DOHH2 (cell line): ENCODE measurements at regions not wholly inside any gene's neighbourhood (a gene's known extent, or its start where the extent isn't known, plus 50 kb on each side); places are given as distances from the start of the nearest gene placed in this dataset.

Experiments used
- H3F3A ChIP-seq: fragments of 200-600 bp; sonication (generic), shearing (Covaris generic); 2 replicates; pipeline ENCODE4 v1.6.0; 2016; ENCODE audit warnings: antibody characterized with exemption, mild to moderate bottlenecking; ENCODE audit not compliant: control insufficient read depth, insufficient read depth
- H3K27ac ChIP-seq: fragments of 200-600 bp; sonication (generic); 2 replicates; pipeline ENCODE4 v1.5.1; 2014; ENCODE audit warnings: low read depth, mild to moderate bottlenecking, low read length, moderate library complexity
- H3K27me3 ChIP-seq: fragments of 200-600 bp; sonication (generic); 2 replicates; pipeline ENCODE4 v1.6.1; 2014; ENCODE audit warnings: mild to moderate bottlenecking, low read length, mixed read lengths; ENCODE audit not compliant: control insufficient read depth
- H3K36me3 ChIP-seq: fragments of 200-600 bp; sonication (generic); 2 replicates; pipeline ENCODE4 v1.6.1; 2014; ENCODE audit warnings: mild to moderate bottlenecking, low read length, moderate library complexity, mixed read lengths; ENCODE audit not compliant: control insufficient read depth
- H3K4me1 ChIP-seq: fragments of 200-600 bp; sonication (generic); 2 replicates; pipeline ENCODE4 v1.6.1; 2014; ENCODE audit warnings: mild to moderate bottlenecking, low read length, mixed read lengths; ENCODE audit not compliant: control insufficient read depth
- H3K4me2 ChIP-seq: fragments of 200-600 bp; sonication (generic); 2 replicates; pipeline ENCODE4 v1.6.0; 2014; ENCODE audit warnings: mild to moderate bottlenecking, low read length, moderate library complexity
- H3K4me3 ChIP-seq: fragments of 200-600 bp; sonication (generic); 2 replicates; pipeline ENCODE4 v1.5.1; 2014; ENCODE audit warnings: mild to moderate bottlenecking, low read length, mixed read lengths
- H3K79me2 ChIP-seq: fragments of 200-600 bp; sonication (generic); 2 replicates; pipeline ENCODE4 v1.6.1; 2014; ENCODE audit warnings: mild to moderate bottlenecking, low read length, mixed read lengths; ENCODE audit not compliant: control insufficient read depth
- H3K9me2 ChIP-seq: fragments of 200-600 bp; sonication (generic); replicated peaks from 2 replicates; pipeline ENCODE4 v1.6.1; 2014; ENCODE audit warnings: mild to moderate bottlenecking, low read length, mixed read lengths; ENCODE audit not compliant: control insufficient read depth
- H3K9me3 ChIP-seq: fragments of 200-600 bp; sonication (generic); 2 replicates; pipeline ENCODE4 v1.6.1; 2014; ENCODE audit warnings: antibody characterized with exemption, low read length, mixed read lengths; ENCODE audit not compliant: control insufficient read depth, insufficient read depth
- H4K20me1 ChIP-seq: fragments of 200-600 bp; sonication (generic); 2 replicates; pipeline ENCODE4 v1.6.0; 2014; ENCODE audit warnings: low read depth, mild to moderate bottlenecking, antibody characterized with exemption, low read length, moderate library complexity; ENCODE audit not compliant: control insufficient read depth, insufficient read depth
- CTCF ChIP-seq: fragments of 200-600 bp; sonication (generic); IDR thresholded peaks from one replicate; pipeline ENCODE4 v1.5.1; 2014; ENCODE audit warnings: antibody characterized with exemption, mild to moderate bottlenecking, low read depth, low read length; ENCODE audit not compliant: poor library complexity, severe bottlenecking
- EZH2phosphoT487 ChIP-seq: fragments of 200-600 bp; sonication (generic); IDR thresholded peaks from 2 replicates; pipeline ENCODE4 v1.6.1; 2017; ENCODE audit warnings: borderline replicate concordance, mild to moderate bottlenecking, antibody characterized with exemption, low read length, moderate library complexity, mixed read lengths

DNA sequence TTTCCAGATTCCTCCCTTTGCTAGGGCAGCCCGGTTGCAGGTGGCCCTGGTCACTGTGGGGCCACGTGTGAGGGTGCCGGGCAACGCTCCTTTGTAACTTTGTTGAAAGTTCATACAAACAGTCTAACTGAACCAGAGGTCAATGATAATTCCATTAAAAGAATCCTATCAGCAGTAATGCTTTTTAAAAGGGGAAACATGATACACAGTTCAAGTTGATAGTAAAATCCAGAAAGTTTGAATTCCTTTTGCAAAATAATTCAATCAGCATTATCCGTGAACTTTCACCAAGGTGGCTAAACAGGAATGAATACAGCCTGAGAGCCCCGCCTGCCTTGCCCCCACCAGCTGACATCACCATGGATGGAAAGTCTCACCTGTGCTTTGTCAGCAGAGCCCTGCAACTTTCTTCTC, 166.2 kb downstream of the ACKR3 start:
- H3K4me3 ChIP-seq: no peak overlapping the region
- no peak overlapping the region for H3K27ac ChIP-seq
- no peaks in the 10 kb centered on the region; the same call in 1 of the 2 replicates for H3K27me3 ChIP-seq
- TF ChIP-seq EZH2phosphoT487 (no peak), CTCF (no peak)
- H3K9me3 ChIP-seq: no peaks in the 10 kb centered on the region
- H4K20me1 ChIP-seq: no peaks in the 10 kb centered on the region
- H3F3A ChIP-seq: no peaks in the 10 kb centered on the region
- H3K9me2 ChIP-seq: no peaks in the 10 kb centered on the region
- no peak overlapping the region for H3K4me2 ChIP-seq
- H3K4me1 ChIP-seq: no peaks in the 10 kb centered on the region
- H3K36me3 ChIP-seq: no peaks in the 10 kb centered on the region
- H3K79me2 ChIP-seq: no peaks in the 10 kb centered on the region

- Histone ChIP-seq H3K36me3 (no peaks in the 10 kb centered on the region), H3F3A (no peaks in the 10 kb centered on the region), H3K4me1 (no peaks in the 10 kb centered on the region), H3K9me3 (no peaks in the 10 kb centered on the region), H3K27me3 (no peaks in the 10 kb centered on the region; the same call in 1 of the 2 replicates), H3K4me3 (no peak overlapping the region), H3K79me2 (no peaks in the 10 kb centered on the region), H4K20me1 (no peaks in the 10 kb centered on the region), H3K9me2 (no peaks in the 10 kb centered on the region), H3K27ac (no peak overlapping the region), H3K4me2 (no peak overlapping the region)
- TF ChIP-seq CTCF: no peak
- no peak for TF ChIP-seq EZH2phosphoT487
These were observed 168.4 kb downstream of the ACKR3 start for GRCh38 chr2:236738030-236738429.

GRCh38 chr2:236738896-236739295, 169.3 kb downstream of the ACKR3 start:
- Histone ChIP-seq H3K27ac (no peak overlapping the region), H4K20me1 (no peaks in the 10 kb centered on the region), H3K4me3 (no peak overlapping the region), H3K4me1 (no peaks in the 10 kb centered on the region), H3K9me2 (no peaks in the 10 kb centered on the region), H3K4me2 (no peak overlapping the region), H3K79me2 (no peaks in the 10 kb centered on the region), H3K9me3 (no peaks in the 10 kb centered on the region), H3K36me3 (no peaks in the 10 kb centered on the region), H3K27me3 (peaks cover 2% of the 10 kb centered on the region; the same call in 1 of the 2 replicates), H3F3A (no peaks in the 10 kb centered on the region)
- TF ChIP-seq EZH2phosphoT487: no peak
- TF ChIP-seq CTCF: no peak
